GM23338 (cell line): ENCODE measurements at regions not wholly inside any gene's neighbourhood (a gene's known extent, or its start where the extent isn't known, plus 50 kb on each side); places are given as distances from the start of the nearest gene placed in this dataset.

Experiments
- ATAC-seq: fragments of 200-7000 bp; cut with Tn5 transposase; 3 replicates; pipeline ENCODE4 v1.9.1; 2020
- DNase-seq: peaks from one replicate; pipeline ENCODE4 v3.0.0-alpha.2; 2015; ENCODE audit warnings: low spot score
- H2AFZ ChIP-seq: fragments of 200-600 bp; sonication (generic); 2 replicates; pipeline ENCODE4 v1.8.0; 2016; ENCODE audit warnings: antibody characterized with exemption, mild to moderate bottlenecking, moderate library complexity
- H3F3A ChIP-seq: fragments of 200-600 bp; sonication (generic); replicated peaks from 2 replicates; pipeline ENCODE4 v1.8.0; 2017; ENCODE audit warnings: antibody characterized with exemption, mixed run types, low read depth
- H3K27ac ChIP-seq: fragments of 200-600 bp; sonication (generic); 2 replicates; pipeline ENCODE4 v1.6.1; 2016; ENCODE audit warnings: low read depth
- H3K27me3 ChIP-seq: fragments of 200-600 bp; sonication (generic); 2 replicates; pipeline ENCODE4 v1.8.0; 2016; ENCODE audit warnings: mild to moderate bottlenecking, mixed run types, moderate library complexity; ENCODE audit not compliant: insufficient read depth
- H3K36me3 ChIP-seq: fragments of 200-600 bp; sonication (generic); 2 replicates; pipeline ENCODE4 v1.8.0; 2016; ENCODE audit warnings: mild to moderate bottlenecking; ENCODE audit not compliant: insufficient read depth
- H3K4me1 ChIP-seq: fragments of 200-600 bp; sonication (generic); 2 replicates; pipeline ENCODE4 v1.8.0; 2016; ENCODE audit warnings: mild to moderate bottlenecking, moderate library complexity; ENCODE audit not compliant: insufficient read depth
- H3K4me2 ChIP-seq: fragments of 200-600 bp; sonication (generic); 2 replicates; pipeline ENCODE4 v1.7.1; 2017; ENCODE audit warnings: mixed run types
- H3K4me3 ChIP-seq: fragments of 200-600 bp; sonication (generic); 2 replicates; pipeline ENCODE4 v1.6.1; 2016; ENCODE audit warnings: mixed run types
- H3K79me2 ChIP-seq: fragments of 200-600 bp; sonication (generic); replicated peaks from 2 replicates; pipeline ENCODE4 v1.8.0; 2017; ENCODE audit warnings: mild to moderate bottlenecking; ENCODE audit not compliant: insufficient read depth
- H3K9me2 ChIP-seq: fragments of 200-600 bp; sonication (generic); 2 replicates; pipeline ENCODE4 v1.8.0; 2017; ENCODE audit not compliant: insufficient read depth
- H4K20me1 ChIP-seq: fragments of 200-600 bp; sonication (generic); replicated peaks from 2 replicates; pipeline ENCODE4 v1.8.0; 2017; ENCODE audit warnings: mild to moderate bottlenecking; ENCODE audit not compliant: insufficient read depth
- H3K27ac Mint-ChIP-seq: 2 replicates; pipeline ENCODE4 v1.8.0; 2020; ENCODE audit warnings: inconsistent platforms, mild to moderate bottlenecking, moderate library complexity, mixed read lengths
- H3K27me3 Mint-ChIP-seq: 3 replicates; pipeline ENCODE4 v1.8.0; 2022; ENCODE audit warnings: low read depth, mild to moderate bottlenecking, moderate library complexity, mixed read lengths, inconsistent platforms; ENCODE audit not compliant: insufficient read depth, poor library complexity
- H3K36me3 Mint-ChIP-seq: 3 replicates; pipeline ENCODE4 v1.8.0; 2021; ENCODE audit warnings: low read depth, mild to moderate bottlenecking, inconsistent platforms, moderate library complexity, mixed read lengths
- H3K4me1 Mint-ChIP-seq: 3 replicates; pipeline ENCODE4 v1.8.0; 2020; ENCODE audit warnings: mild to moderate bottlenecking, inconsistent platforms, mixed read lengths
- H3K4me3 Mint-ChIP-seq: 3 replicates; pipeline ENCODE4 v1.8.0; 2021; ENCODE audit warnings: moderate library complexity, mild to moderate bottlenecking, inconsistent platforms, mixed read lengths
- H3K9me3 Mint-ChIP-seq: 3 replicates; pipeline ENCODE4 v1.8.0; 2020; ENCODE audit warnings: moderate library complexity, mild to moderate bottlenecking, inconsistent platforms, mixed read lengths
- EZH2 ChIP-seq: fragments of 200-600 bp; sonication (generic); IDR thresholded peaks from one replicate; pipeline ENCODE4 v1.8.0; 2017; ENCODE audit warnings: antibody characterized with exemption, mild to moderate bottlenecking, low read depth; ENCODE audit not compliant: unreplicated experiment
- EZH2phosphoT487 ChIP-seq: fragments of 200-600 bp; sonication (generic); IDR thresholded peaks from one replicate; pipeline ENCODE4 v1.8.1; 2018; ENCODE audit warnings: antibody characterized with exemption; ENCODE audit not compliant: unreplicated experiment
- JUNB ChIP-seq: IDR thresholded peaks from one replicate; pipeline ENCODE4 v1.6.1; 2016; ENCODE audit warnings: antibody characterized with exemption; ENCODE audit not compliant: unreplicated experiment
- NANOG ChIP-seq: IDR thresholded peaks from 2 replicates; pipeline ENCODE4 v1.6.1; 2016; ENCODE audit warnings: antibody characterized with exemption, borderline replicate concordance
- POLR2AphosphoS5 ChIP-seq: IDR thresholded peaks from 2 replicates; pipeline ENCODE4 v1.6.1; 2016; ENCODE audit warnings: antibody characterized with exemption, low read depth
- STAT1 ChIP-seq: IDR thresholded peaks from one replicate; pipeline ENCODE4 v1.6.1; 2016; ENCODE audit warnings: antibody characterized with exemption; ENCODE audit not compliant: unreplicated experiment
- ZNF114 ChIP-seq: fragments of 250-450 bp; sonication (Bioruptor Pico); IDR thresholded peaks from 2 replicates; pipeline ENCODE4 v1.5.0; 2020; ENCODE audit warnings: mild to moderate bottlenecking, moderate library complexity
- ZNF331 ChIP-seq: fragments of 250-450 bp; sonication (Bioruptor Pico); IDR thresholded peaks from 2 replicates; pipeline ENCODE4 v1.5.0; 2020; ENCODE audit warnings: low read depth, mild to moderate bottlenecking, moderate library complexity
- TF ChIP-seq, protein P1 (sequence below): IDR thresholded peaks from 2 replicates; pipeline ENCODE4 v1.6.1; 2016; ENCODE audit warnings: antibody characterized with exemption
- TF ChIP-seq, protein P2 (sequence below), 2 experiments: fragments of 200-600 bp in 1 of 2; sonication (generic) in 1 of 2; conservative IDR thresholded peaks; 2 replicates each; pipeline versions ENCODE4 v1.5.1 to v1.6.1; 2016 to 2017; ENCODE audit warnings: antibody characterized with exemption in 2 of 2, low read depth in 2 of 2, mild to moderate bottlenecking in 2 of 2, moderate library complexity in 1 of 2
- TF ChIP-seq, protein P3 (sequence below): IDR thresholded peaks from one replicate; pipeline ENCODE4 v1.6.1; 2018; ENCODE audit warnings: antibody characterized with exemption; ENCODE audit not compliant: unreplicated experiment

DNA sequence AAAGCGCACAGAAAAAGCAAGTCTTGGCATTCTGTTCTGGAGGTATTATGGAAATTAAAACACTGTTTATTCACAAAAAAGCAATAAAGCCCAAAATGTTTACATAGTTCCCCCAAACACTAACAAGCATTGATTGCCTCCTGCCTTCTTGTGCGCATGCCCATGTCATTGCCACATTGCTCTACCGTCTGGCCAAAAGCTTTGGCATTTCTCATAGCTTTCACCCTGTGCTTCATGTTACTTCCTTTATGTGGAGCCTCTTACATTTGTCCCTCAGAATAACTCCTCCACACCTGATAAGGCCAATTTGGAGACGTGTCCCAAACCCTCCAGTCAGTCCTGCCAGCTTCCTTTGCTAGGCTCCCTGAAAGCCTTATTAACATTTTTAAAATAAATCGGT, 680.8 kb downstream of the GBE1 start:
- Mint-ChIP-seq H3K36me3 (no peaks in the 10 kb centered on the region), H3K27me3 (peaks cover 2% of the 10 kb centered on the region), H3K4me1 (no peaks in the 10 kb centered on the region), H3K4me3 (no peak overlapping the region), H3K27ac (no peak overlapping the region), H3K9me3 (no peaks in the 10 kb centered on the region; the same call in 2 of the 3 replicates)
- DNase-seq, result no peak
- Histone ChIP-seq H3K4me3 (no peak overlapping the region), H4K20me1 (no peaks in the 10 kb centered on the region), H3K9me2 (0 out of 2 replicates have a peak, but pooled peaks cover 3% of the 10 kb centered on the region), H2AFZ (no peak overlapping the region), H3K79me2 (no peaks in the 10 kb centered on the region), H3K27me3 (no peaks in the 10 kb centered on the region), H3K4me2 (no peak overlapping the region), H3F3A (no peaks in the 10 kb centered on the region), H3K36me3 (no peaks in the 10 kb centered on the region), H3K27ac (no peak overlapping the region), H3K4me1 (no peaks in the 10 kb centered on the region)
- TF ChIP-seq STAT1 (no peak), ZNF114 (no peak), ZNF331 (CRISPR knock-in tag) (no peak), EZH2phosphoT487 (no peak), NANOG (no peak)
- TF ChIP-seq, protein P1, sequence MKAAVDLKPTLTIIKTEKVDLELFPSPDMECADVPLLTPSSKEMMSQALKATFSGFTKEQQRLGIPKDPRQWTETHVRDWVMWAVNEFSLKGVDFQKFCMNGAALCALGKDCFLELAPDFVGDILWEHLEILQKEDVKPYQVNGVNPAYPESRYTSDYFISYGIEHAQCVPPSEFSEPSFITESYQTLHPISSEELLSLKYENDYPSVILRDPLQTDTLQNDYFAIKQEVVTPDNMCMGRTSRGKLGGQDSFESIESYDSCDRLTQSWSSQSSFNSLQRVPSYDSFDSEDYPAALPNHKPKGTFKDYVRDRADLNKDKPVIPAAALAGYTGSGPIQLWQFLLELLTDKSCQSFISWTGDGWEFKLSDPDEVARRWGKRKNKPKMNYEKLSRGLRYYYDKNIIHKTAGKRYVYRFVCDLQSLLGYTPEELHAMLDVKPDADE, result no peak
- TF ChIP-seq, protein P2, sequence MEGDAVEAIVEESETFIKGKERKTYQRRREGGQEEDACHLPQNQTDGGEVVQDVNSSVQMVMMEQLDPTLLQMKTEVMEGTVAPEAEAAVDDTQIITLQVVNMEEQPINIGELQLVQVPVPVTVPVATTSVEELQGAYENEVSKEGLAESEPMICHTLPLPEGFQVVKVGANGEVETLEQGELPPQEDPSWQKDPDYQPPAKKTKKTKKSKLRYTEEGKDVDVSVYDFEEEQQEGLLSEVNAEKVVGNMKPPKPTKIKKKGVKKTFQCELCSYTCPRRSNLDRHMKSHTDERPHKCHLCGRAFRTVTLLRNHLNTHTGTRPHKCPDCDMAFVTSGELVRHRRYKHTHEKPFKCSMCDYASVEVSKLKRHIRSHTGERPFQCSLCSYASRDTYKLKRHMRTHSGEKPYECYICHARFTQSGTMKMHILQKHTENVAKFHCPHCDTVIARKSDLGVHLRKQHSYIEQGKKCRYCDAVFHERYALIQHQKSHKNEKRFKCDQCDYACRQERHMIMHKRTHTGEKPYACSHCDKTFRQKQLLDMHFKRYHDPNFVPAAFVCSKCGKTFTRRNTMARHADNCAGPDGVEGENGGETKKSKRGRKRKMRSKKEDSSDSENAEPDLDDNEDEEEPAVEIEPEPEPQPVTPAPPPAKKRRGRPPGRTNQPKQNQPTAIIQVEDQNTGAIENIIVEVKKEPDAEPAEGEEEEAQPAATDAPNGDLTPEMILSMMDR (conservative IDR thresholded peaks at IDR 0.05; ENCODE audit: low read depth in 2 of 2), result no peak
- ATAC-seq, result no peak

DNA sequence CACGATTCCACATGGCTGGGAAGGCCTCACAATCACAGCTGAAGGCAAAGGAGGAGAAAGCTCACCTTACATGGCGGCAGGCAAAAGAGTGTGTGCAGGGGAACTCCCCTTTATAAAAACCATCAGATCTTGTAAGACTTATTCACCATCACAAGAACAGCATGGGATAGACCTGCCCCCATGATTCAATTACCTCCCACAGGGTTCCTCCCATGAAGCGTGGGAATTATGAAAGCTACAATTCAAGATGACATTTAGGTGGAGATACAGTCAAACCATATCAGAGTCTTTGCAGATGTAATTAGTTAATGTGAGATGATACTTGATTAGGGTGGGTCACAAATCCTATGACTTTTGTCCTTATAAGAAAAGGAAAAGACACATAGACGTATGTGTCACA, 688.9 kb downstream of the GBE1 start:
- Histone ChIP-seq H3K79me2 (no peaks in the 10 kb centered on the region), H3K36me3 (peaks cover 16% of the 10 kb centered on the region), H3K9me2 (peaks cover 6% of the 10 kb centered on the region; the same call in 1 of the 2 replicates), H4K20me1 (no peaks in the 10 kb centered on the region), H2AFZ (no peak overlapping the region), H3F3A (no peaks in the 10 kb centered on the region), H3K4me3 (no peak overlapping the region), H3K4me2 (no peak overlapping the region), H3K27me3 (no peaks in the 10 kb centered on the region), H3K4me1 (no peaks in the 10 kb centered on the region), H3K27ac (no peak overlapping the region)
- H3K27ac Mint-ChIP-seq, result no peak overlapping the region
- DNase-seq (no peak), ATAC-seq (no peak)
- H3K27me3 Mint-ChIP-seq, result no peaks in the 10 kb centered on the region
- no peaks in the 10 kb centered on the region for H3K4me1 Mint-ChIP-seq
- no peak overlapping the region for H3K4me3 Mint-ChIP-seq
- peaks cover 24% of the 10 kb centered on the region for H3K9me3 Mint-ChIP-seq
- H3K36me3 Mint-ChIP-seq, result peaks cover 17% of the 10 kb centered on the region
- TF ChIP-seq EZH2 (no peak), JUNB (no peak), ZNF331 (CRISPR knock-in tag) (no peak), NANOG (no peak), STAT1 (no peak), POLR2AphosphoS5 (no peak)
- TF ChIP-seq, protein P3, sequence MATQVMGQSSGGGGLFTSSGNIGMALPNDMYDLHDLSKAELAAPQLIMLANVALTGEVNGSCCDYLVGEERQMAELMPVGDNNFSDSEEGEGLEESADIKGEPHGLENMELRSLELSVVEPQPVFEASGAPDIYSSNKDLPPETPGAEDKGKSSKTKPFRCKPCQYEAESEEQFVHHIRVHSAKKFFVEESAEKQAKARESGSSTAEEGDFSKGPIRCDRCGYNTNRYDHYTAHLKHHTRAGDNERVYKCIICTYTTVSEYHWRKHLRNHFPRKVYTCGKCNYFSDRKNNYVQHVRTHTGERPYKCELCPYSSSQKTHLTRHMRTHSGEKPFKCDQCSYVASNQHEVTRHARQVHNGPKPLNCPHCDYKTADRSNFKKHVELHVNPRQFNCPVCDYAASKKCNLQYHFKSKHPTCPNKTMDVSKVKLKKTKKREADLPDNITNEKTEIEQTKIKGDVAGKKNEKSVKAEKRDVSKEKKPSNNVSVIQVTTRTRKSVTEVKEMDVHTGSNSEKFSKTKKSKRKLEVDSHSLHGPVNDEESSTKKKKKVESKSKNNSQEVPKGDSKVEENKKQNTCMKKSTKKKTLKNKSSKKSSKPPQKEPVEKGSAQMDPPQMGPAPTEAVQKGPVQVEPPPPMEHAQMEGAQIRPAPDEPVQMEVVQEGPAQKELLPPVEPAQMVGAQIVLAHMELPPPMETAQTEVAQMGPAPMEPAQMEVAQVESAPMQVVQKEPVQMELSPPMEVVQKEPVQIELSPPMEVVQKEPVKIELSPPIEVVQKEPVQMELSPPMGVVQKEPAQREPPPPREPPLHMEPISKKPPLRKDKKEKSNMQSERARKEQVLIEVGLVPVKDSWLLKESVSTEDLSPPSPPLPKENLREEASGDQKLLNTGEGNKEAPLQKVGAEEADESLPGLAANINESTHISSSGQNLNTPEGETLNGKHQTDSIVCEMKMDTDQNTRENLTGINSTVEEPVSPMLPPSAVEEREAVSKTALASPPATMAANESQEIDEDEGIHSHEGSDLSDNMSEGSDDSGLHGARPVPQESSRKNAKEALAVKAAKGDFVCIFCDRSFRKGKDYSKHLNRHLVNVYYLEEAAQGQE, result no peak
